C4-2B (cell line): ENCODE measurements at regions not wholly inside any gene's neighbourhood (a gene's known extent, or its start where the extent isn't known, plus 50 kb on each side); places are given as distances from the start of the nearest gene placed in this dataset.

ENCODE experiments used
- H3K27ac ChIP-seq: fragments of 450-650 bp; 2 replicates; pipeline ENCODE4 v1.5.1; 2017
- CTCF ChIP-seq: fragments of 450-650 bp; conservative IDR thresholded peaks from 2 replicates; pipeline ENCODE4 v1.5.1; 2017; ENCODE audit warnings: mild to moderate bottlenecking
- ZFX ChIP-seq: fragments of 450-650 bp; IDR thresholded peaks from 2 replicates; pipeline ENCODE4 v1.6.1; 2017

GRCh38 chr2:167626301-167626700, 621.1 kb downstream of the STK39 start:
- TF ChIP-seq ZFX (no peak), CTCF (no peak)
- H3K27ac ChIP-seq = no peak overlapping the region

DNA sequence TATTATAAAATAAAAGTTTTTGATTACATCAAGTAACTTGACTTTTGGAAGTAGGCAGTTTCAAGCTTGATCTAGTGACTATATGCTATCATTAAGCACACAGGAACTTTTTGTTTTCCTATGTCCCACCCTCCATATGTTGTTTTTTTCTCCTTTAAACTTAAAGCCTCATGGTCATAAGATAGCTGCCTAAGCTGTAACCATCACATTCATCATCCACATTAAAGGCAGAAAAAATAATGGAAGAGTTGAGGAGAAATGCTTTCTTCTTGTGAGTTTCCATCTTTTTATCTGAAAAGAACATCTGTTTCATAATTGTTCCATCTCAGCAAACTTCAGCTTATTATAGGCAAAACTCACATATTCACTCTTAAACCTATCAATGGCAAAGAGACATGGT, 630.4 kb downstream of the STK39 start:
- TF ChIP-seq CTCF = no peak
- TF ChIP-seq ZFX = no peak
- H3K27ac ChIP-seq = no peak overlapping the region

GRCh38 chr2:167613471-167613870, 633.9 kb downstream of the STK39 start:
- TF ChIP-seq CTCF (no peak), ZFX (no peak)
- H3K27ac ChIP-seq = no peak overlapping the region

GRCh38 chr2:167608487-167608886, 638.9 kb downstream of the STK39 start:
- no peak for TF ChIP-seq ZFX
- no peak for TF ChIP-seq CTCF
- H3K27ac ChIP-seq = no peak overlapping the region

GRCh38 chr2:167607731-167608130, 639.7 kb downstream of the STK39 start:
- no peak for TF ChIP-seq CTCF
- no peak for TF ChIP-seq ZFX
- H3K27ac ChIP-seq = no peak overlapping the region

DNA sequence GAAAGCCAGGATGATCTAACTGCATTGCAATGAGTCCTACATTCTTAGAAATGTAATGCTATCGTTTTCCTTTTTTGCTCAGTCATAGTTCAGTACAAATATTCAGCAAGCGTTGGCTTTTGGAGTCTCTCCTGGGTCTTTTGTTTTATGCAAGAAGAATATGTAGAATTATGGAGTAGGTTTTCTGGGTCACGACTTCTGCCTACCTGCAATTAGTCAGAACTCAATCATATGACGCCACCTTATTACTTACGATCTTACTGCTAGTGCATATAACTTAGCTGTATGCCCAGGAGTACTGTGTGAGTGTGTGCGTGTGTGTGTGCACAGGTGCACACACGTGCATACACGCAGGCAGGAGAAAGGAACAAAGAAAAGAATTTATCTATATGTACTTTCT, 640.2 kb downstream of the STK39 start:
- no peak overlapping the region for H3K27ac ChIP-seq
- no peak for TF ChIP-seq ZFX
- no peak for TF ChIP-seq CTCF

DNA sequence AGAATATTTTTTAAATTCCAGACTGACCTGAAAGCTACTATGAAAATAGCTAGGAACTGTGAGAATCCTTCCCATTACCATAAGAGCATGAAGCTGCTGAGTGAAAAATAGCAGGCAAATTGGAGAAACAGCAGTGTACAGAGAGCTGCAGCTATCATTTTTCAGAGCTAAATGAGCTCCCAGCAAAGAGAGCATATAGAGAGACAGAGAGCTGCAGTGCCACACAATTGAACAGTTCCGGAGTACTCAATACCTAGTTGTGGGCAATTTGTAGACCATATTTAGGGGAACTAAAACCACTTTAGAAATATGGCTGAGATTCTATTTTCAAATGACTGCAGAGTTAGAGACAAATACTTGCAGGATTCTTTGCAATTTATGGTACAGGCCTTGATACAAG, 645.3 kb downstream of the STK39 start:
- H3K27ac ChIP-seq = no peak overlapping the region
- TF ChIP-seq ZFX (no peak), CTCF (no peak)
